ENCODE measurements at regions not wholly inside any gene's neighbourhood (a gene's known extent, or its start where the extent isn't known, plus 50 kb on each side); places are given as distances from the start of the nearest gene placed in this dataset.

DNA sequence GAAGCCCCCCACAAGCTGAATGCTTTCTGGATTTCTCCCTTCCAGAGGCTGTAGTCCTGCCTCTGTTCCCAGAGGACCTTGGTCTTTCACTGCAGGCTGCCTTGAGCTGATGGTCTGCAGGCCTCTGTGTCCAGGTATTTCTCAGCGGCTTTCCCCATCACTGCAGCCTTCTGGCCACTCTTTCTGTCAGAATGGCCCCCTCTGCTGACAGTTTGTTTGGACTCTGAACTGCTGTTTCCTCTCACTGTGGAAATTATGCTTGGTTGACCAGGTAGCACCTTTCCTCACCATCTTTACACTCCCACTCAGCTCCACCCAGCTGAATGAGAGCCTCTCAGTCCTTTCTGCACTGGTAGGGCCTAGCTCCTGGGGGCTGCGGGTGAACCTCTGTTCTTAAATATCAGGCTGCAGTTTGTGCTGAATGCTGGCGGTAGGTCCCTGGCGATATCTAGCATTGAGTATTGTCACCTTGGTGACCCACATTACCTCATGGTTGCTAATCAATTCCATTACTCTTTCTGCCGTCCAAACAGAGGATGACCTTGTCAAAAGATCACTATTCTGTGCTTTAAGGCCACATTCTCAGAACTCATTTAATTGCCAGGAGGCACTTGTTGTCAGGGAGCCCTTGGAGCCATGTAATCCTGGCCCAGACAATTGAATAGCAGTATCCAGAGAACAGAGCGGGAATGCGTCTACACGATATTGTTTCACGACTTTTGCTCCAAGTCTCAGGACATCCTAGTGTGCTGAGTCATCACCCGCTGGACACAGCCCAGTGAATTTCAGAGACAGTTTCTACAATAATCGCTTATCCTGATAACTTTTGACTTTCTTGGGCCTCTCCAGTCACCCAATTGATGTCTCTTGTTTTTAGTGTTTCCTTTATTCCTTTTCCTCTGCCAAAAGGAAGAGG lies 230.2 kb downstream of the TENT4A start:
- TF ChIP-seq, protein P1, sequence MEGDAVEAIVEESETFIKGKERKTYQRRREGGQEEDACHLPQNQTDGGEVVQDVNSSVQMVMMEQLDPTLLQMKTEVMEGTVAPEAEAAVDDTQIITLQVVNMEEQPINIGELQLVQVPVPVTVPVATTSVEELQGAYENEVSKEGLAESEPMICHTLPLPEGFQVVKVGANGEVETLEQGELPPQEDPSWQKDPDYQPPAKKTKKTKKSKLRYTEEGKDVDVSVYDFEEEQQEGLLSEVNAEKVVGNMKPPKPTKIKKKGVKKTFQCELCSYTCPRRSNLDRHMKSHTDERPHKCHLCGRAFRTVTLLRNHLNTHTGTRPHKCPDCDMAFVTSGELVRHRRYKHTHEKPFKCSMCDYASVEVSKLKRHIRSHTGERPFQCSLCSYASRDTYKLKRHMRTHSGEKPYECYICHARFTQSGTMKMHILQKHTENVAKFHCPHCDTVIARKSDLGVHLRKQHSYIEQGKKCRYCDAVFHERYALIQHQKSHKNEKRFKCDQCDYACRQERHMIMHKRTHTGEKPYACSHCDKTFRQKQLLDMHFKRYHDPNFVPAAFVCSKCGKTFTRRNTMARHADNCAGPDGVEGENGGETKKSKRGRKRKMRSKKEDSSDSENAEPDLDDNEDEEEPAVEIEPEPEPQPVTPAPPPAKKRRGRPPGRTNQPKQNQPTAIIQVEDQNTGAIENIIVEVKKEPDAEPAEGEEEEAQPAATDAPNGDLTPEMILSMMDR (IDR thresholded peaks at IDR 0.05; ENCODE audit: low read depth, low read length), result no peak
- DNase-seq (ENCODE audit: extremely low read depth, low read depth), result no peak

DNA sequence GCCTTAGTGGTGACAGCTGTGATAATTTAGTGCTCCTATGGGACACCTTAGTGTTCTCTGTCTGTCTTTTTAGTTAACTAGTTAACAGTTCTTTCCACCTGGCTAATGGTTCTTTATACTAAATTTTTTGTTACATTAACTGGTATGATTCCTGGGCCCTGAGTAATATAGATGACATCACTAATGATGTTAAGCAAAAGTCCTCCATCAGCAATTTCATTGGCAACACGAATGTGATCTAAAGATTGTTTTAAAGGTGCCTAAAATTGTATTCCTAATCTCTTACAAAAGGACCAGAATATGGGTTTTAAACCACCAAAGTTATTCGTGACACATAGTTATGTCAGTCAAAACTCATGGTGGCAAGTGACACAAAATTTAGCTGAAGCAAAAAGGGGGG lies 235.3 kb downstream of the TENT4A start:
- DNase-seq (ENCODE audit: extremely low read depth, low read depth), result no peak
- TF ChIP-seq, protein P1 (IDR thresholded peaks at IDR 0.05; ENCODE audit: low read depth, low read length), result no peak

DNA sequence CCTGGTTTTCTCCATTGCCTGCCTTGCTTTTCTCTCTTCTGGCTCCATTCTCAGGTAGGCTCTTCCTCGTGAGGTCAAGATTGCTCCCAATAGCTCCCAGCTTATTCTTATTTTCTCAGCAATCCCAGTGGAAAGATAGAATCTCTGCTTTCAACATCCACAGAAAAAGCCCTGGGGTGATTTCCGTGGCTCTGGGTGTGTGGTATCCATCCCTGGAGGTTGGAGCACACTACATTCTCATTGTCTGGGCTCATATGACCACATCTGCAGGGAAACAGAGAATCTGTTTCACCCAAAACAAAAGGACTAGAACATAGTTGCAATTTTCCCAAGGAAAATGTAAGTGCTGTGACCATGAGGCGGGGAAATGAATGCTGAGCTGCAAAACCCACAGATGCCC lies 236.0 kb downstream of the TENT4A start:
- no peak for DNase-seq (ENCODE audit: extremely low read depth, low read depth)
- TF ChIP-seq, protein P1 (IDR thresholded peaks at IDR 0.05; ENCODE audit: low read depth, low read length), result no peak

DNA sequence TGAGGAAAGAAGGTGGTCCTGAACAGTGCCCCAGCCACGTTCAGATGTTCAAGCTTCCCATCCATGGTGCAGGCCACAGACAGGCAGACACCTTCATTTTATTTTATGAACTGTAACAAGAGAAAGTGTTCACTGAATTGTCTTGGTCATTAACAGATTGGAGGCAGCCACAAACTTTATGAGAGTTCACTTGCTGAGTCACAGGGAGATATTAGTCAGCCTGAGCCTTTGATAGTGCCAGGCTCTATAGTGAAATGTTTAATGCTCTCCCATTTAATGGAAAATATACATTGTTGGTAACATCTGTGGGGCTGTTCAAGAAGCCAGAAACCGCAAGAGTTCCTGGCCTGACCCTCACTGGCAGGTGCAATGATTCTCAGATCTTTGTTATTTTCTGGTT lies 237.0 kb downstream of the TENT4A start:
- TF ChIP-seq, protein P1 (IDR thresholded peaks at IDR 0.05; ENCODE audit: low read depth, low read length), result no peak
- no peak for DNase-seq (ENCODE audit: extremely low read depth, low read depth)

DNA sequence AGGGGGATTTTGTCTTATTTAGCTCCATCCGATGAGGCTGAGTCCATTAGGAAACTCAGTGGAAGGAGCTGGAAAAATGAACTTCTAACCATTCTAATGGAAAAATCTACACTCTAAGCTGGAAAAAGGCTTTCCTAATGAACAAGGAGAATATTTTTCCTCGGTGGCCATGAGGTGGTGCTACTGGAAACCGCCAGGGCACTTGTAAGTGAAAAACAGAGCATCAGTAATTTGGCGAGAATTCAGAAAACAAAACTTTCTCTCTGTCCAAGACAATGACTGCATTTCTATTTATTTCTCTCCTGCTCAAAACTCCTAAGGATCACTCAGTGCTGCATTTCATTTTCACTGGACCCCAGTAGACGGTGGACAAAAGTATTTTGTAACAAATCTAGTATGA lies 237.6 kb downstream of the TENT4A start:
- TF ChIP-seq, protein P1 (IDR thresholded peaks at IDR 0.05; ENCODE audit: low read depth, low read length), result no peak
- DNase-seq (ENCODE audit: extremely low read depth, low read depth), result no peak

DNA sequence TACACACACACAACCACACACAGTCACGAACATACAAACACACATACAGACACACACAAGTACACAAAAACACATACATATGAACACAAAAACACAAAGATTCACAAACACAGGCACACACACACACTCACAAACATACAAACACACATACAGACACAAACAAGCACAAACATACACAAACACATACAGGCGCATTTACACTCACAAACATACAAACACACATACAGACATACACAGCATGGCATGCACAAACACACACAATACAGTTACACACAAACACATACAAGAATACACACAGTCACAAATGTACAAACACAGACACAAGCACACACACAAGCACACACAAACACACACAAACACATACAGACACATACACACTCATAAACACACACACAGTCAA lies 247.9 kb downstream of the TENT4A start:
- DNase-seq (ENCODE audit: extremely low read depth, low read depth), result no peak
- TF ChIP-seq, protein P1 (IDR thresholded peaks at IDR 0.05; ENCODE audit: low read depth, low read length), result no peak

DNA sequence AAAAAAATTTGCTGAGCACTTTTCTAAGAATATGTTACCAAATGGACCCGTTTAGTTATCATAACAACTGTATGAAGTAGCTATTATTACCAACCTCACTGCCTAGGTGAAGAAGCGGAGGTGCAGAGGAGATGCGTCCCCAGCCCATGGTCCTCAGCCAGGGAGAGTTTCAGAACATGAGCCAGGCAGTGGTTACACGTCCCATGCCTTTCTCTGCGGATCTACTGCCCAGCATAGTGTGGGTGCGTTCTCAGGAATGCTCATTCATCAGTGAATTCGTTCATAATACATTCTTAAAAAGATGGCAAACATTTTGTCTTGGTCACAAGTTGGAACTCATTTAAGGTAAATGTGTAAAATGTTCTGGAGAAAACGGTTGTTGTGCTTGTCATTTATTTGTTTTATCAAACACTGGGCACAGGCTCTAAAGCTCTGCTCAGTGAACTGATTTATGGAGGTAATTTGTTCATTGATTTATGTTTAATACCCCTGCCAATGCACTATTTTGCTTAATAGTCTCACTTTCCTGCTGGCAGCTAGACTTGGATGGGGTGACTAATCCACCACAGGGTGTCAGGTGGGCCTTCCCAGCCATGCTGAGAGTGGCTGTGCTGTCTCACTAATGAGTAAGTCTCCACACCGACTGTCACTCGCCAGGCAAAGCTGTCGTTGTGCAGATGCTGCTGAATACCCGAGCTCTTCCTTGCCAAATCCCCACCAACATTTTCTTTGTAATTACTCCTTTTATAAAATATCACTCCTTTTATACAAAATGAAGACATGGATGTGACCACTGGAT lies 248.8 kb downstream of the TENT4A start:
- no peak for DNase-seq (ENCODE audit: extremely low read depth, low read depth)
- TF ChIP-seq, protein P1 (IDR thresholded peaks at IDR 0.05; ENCODE audit: low read depth, low read length), result no peak
